ENCODE measurements at regions not wholly inside any gene's neighbourhood (a gene's known extent, or its start where the extent isn't known, plus 50 kb on each side); places are given as distances from the start of the nearest gene placed in this dataset.

DNA sequence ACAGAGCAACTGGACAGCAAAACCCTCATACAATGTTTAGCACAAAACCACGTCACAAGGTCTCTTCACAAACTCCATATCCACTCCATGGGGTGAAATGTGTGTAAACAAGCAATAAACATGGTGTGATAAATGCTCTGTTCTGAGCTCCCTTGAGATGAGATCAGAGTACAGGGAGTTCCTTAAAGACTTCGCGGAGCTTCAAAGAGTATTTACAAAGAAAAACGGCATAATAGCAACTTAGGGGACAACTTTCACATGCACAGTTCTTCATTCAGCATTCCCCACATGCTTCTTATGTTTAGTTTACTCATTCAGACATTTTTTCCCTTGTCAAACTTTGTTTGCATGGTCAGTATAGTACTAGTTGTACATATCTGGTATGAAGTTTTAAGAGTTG lies 52.5 kb upstream of the SUCLG2 start:
- no peak for DNase-seq (ENCODE audit: low read depth)

DNA sequence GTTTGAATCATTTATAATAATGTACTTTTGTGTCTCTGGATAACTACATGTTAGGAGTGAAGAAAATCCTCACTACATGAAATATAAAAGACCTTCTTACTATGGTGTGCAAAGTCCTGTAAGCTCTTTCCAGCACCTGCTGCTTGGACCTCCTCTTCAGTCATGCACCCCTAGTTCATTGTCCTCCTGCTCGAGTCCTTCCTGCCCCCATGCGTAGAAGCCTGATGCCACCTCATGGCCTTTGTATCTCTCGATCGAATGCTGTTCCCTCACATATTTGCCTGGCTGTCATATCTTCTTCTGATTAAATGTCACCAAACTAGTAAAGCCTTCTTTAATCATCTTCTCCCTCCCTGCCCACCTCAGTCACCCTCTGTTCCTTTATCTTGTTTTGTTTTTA lies 49.9 kb upstream of the SUCLG2 start:
- DNase-seq (ENCODE audit: low read depth): no peak

Measured in stimulated activated CD8-positive, alpha-beta memory T cell treated with anti-CD3 and anti-CD28 coated beads, Interleukin-15, amount 100 ng/mL, for 1 hour (primary cell).